OCI-LY3 (cell line): ENCODE measurements at regions not wholly inside any gene's neighbourhood (a gene's known extent, or its start where the extent isn't known, plus 50 kb on each side); places are given as distances from the start of the nearest gene placed in this dataset.
A peak's percentile ranks its signal among the peaks of the same experiment; 100 is the strongest.

Experiments used
- H2AFZ ChIP-seq: fragments of 200-600, 300-600 bp; shearing (Covaris generic); 2 replicates; pipeline ENCODE4 v1.6.0; 2014; ENCODE audit warnings: antibody characterized with exemption, low read depth, low read length
- H3K27ac ChIP-seq: fragments of 200-600, 300-600 bp; sonication (generic); 2 replicates; pipeline ENCODE4 v1.5.1; 2014; ENCODE audit warnings: mild to moderate bottlenecking, low read length, moderate library complexity, mixed read lengths
- H3K27me3 ChIP-seq: fragments of 200-600, 300-600 bp; sonication (generic); 2 replicates; pipeline ENCODE4 v1.6.1; 2014; ENCODE audit warnings: low read depth, low read length, mixed read lengths
- H3K36me3 ChIP-seq: fragments of 200-600, 300-600 bp; sonication (generic); replicated peaks from 2 replicates; pipeline ENCODE3; 2014; ENCODE audit warnings: low read depth, low read length, mixed read lengths
- H3K4me1 ChIP-seq: fragments of 300-600, 200-600 bp; sonication (generic); 2 replicates; pipeline ENCODE4 v1.6.1; 2014; ENCODE audit warnings: low read length, mixed read lengths
- H3K4me2 ChIP-seq: fragments of 200-600, 300-600 bp; sonication (generic); 2 replicates; pipeline ENCODE4 v1.6.1; 2014; ENCODE audit warnings: low read length, mixed read lengths
- H3K4me3 ChIP-seq: fragments of 300-600, 200-600 bp; sonication (generic); 2 replicates; pipeline ENCODE4 v1.5.1; 2014; ENCODE audit warnings: antibody characterized with exemption, mild to moderate bottlenecking, low read length, moderate library complexity
- H3K79me2 ChIP-seq: fragments of 300-600, 200-600 bp; shearing (Covaris generic); 2 replicates; pipeline ENCODE4 v1.6.1; 2014; ENCODE audit warnings: mild to moderate bottlenecking, low read length, mixed read lengths
- H3K9ac ChIP-seq: fragments of 300-600, 200-600 bp; shearing (Covaris generic); 2 replicates; pipeline ENCODE4 v1.6.0; 2014; ENCODE audit warnings: mild to moderate bottlenecking, low read length, moderate library complexity
- H3K9me3 ChIP-seq: fragments of 200-600, 300-600 bp; shearing (Covaris generic); 2 replicates; pipeline ENCODE4 v1.6.1; 2014; ENCODE audit warnings: low read length, mixed read lengths; ENCODE audit not compliant: insufficient read depth
- H4K20me1 ChIP-seq: fragments of 200-600, 300-600 bp; sonication (generic); 2 replicates; pipeline ENCODE4 v1.6.1; 2016; ENCODE audit warnings: low read length, mixed read lengths; ENCODE audit not compliant: insufficient read depth
- EZH2phosphoT487 ChIP-seq: fragments of 200-600 bp; shearing (Covaris generic); IDR thresholded peaks from 2 replicates; pipeline ENCODE4 v1.6.1; 2018; ENCODE audit warnings: antibody characterized with exemption, mixed run types, low read depth
- TF ChIP-seq, protein P1 (sequence below): fragments of 200-600, 300-600 bp; sonication (generic); IDR thresholded peaks from 2 replicates; pipeline ENCODE4 v1.5.1; 2014; ENCODE audit warnings: antibody characterized with exemption, low read length, low read depth

DNA sequence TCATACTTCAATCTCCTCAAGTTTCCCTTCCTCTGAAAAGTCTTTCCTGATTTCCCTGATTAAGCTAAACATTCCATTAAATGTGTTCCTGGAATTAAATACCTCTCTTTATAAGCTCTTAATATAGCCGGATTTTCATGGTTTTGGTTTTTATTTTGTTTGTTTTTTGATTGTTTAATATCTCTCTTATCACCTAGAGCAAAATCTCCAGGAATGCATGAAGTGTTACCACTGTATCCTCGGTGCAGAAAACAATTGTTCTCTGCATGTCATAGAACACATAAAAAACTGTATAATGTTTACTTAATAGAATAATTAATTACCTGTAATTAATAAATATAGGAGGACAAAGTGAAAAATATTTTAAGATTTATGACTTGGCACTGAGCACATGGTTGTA lies 86.2 kb downstream of the PCDH18 start:
- Histone ChIP-seq H3K79me2 (no peaks in the 10 kb centered on the region), H3K36me3 (no peaks in the 10 kb centered on the region), H2AFZ (no peak overlapping the region), H4K20me1 (no peaks in the 10 kb centered on the region), H3K4me2 (no peak overlapping the region), H3K9me3 (no peaks in the 10 kb centered on the region), H3K27me3 (no peaks in the 10 kb centered on the region), H3K4me3 (no peak overlapping the region), H3K27ac (no peak overlapping the region), H3K4me1 (no peaks in the 10 kb centered on the region), H3K9ac (no peak overlapping the region)
- no peak for TF ChIP-seq EZH2phosphoT487
- TF ChIP-seq, protein P1, sequence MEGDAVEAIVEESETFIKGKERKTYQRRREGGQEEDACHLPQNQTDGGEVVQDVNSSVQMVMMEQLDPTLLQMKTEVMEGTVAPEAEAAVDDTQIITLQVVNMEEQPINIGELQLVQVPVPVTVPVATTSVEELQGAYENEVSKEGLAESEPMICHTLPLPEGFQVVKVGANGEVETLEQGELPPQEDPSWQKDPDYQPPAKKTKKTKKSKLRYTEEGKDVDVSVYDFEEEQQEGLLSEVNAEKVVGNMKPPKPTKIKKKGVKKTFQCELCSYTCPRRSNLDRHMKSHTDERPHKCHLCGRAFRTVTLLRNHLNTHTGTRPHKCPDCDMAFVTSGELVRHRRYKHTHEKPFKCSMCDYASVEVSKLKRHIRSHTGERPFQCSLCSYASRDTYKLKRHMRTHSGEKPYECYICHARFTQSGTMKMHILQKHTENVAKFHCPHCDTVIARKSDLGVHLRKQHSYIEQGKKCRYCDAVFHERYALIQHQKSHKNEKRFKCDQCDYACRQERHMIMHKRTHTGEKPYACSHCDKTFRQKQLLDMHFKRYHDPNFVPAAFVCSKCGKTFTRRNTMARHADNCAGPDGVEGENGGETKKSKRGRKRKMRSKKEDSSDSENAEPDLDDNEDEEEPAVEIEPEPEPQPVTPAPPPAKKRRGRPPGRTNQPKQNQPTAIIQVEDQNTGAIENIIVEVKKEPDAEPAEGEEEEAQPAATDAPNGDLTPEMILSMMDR = no peak

DNA sequence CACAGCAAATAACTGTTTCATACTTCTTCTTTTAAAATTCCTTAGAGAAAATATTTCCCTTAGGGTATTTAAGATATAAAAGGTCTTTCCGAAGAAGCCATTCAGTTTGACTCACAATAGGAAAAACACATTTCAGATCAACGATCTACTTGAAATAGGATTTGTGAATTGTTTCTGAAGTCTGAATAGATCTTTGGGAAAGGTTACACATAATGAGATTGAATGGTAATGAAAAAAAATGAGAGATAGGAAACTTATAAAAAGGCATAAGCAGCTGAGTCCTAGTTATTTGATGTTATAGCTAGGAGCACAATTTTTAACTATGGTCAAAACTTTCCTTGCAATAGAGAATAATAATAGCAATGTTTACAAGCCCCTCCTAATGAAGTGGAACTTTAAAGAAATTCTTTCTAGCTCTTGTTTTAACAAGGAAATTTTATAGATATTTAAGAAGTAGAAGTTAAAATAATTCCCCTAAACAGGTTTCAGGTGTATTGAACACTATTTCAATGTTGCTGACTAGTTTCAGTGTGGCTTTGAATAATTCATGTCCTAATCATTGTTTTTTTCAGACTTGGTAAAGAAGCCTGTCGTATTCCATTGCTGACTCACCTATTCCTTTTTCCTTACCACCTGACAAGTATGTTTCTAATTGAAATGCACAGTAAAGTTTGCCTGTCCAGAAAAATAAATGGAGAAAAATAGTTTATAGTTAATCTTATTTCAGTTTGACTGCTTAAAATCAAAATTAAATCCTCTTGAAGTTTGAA lies 89.1 kb downstream of the PCDH18 start:
- no peak overlapping the region for H3K9ac ChIP-seq
- no peaks in the 10 kb centered on the region for H3K27me3 ChIP-seq
- H3K27ac ChIP-seq = no peak overlapping the region
- no peak for TF ChIP-seq EZH2phosphoT487
- TF ChIP-seq, protein P1 = no peak
- H3K4me1 ChIP-seq = no peaks in the 10 kb centered on the region
- H4K20me1 ChIP-seq = no peaks in the 10 kb centered on the region
- H3K4me3 ChIP-seq = no peak overlapping the region
- H2AFZ ChIP-seq = no peak overlapping the region
- no peaks in the 10 kb centered on the region for H3K36me3 ChIP-seq
- H3K79me2 ChIP-seq = no peaks in the 10 kb centered on the region
- H3K4me2 ChIP-seq = no peak overlapping the region
- H3K9me3 ChIP-seq = no peaks in the 10 kb centered on the region

DNA sequence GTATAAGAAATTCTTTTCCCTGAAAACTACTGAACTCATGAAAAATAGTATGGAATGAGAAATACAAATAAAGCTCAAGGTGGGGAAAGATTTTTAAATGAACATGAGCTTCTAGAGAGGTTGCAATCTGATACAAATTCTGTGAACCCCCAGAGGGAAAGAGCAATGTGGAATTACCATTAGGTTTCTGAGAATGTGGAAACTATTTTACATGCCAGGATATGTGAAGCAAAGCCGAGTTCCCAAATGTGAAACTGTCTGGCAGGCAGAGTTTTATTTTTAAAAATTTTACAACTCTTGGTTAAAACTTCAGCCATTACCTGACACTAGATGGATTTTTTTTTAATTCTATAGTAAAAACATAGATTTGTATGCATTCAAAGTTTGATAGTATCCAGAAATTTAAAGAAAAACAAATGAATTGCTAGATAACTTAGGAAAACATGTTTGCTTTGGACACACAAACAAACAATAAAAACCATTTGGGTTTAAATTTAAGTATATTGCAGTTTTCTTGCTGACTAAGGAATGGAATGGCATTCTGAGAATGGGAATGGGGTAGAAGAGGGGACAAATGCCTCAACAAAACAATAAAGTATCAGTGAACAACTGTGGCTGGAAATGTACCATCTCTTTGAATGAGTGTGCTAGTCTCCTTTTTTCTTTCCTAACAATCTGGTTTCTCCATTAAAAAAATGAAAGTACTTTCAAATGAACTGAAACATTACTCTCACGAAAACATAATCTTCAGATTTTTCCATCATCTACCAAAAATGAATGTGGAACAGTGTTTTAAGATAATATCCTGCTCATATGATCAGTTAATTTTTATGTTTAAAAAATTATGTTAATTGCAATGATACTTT lies 99.6 kb downstream of the PCDH18 start:
- no peak overlapping the region for H3K4me3 ChIP-seq
- no peak overlapping the region for H3K4me2 ChIP-seq
- TF ChIP-seq EZH2phosphoT487 = no peak
- TF ChIP-seq, protein P1 = no peak
- H3K36me3 ChIP-seq = no peaks in the 10 kb centered on the region
- peaks cover 8% of the 10 kb centered on the region for H3K4me1 ChIP-seq
- no peak overlapping the region for H3K9ac ChIP-seq
- no peaks in the 10 kb centered on the region for H3K9me3 ChIP-seq
- H3K79me2 ChIP-seq = no peaks in the 10 kb centered on the region
- H2AFZ ChIP-seq = 0 out of 2 replicates have a peak overlapping the region, but pooled peaks have one; percentile 4
- no peaks in the 10 kb centered on the region for H3K27me3 ChIP-seq
- no peaks in the 10 kb centered on the region for H4K20me1 ChIP-seq
- no peak overlapping the region for H3K27ac ChIP-seq

DNA sequence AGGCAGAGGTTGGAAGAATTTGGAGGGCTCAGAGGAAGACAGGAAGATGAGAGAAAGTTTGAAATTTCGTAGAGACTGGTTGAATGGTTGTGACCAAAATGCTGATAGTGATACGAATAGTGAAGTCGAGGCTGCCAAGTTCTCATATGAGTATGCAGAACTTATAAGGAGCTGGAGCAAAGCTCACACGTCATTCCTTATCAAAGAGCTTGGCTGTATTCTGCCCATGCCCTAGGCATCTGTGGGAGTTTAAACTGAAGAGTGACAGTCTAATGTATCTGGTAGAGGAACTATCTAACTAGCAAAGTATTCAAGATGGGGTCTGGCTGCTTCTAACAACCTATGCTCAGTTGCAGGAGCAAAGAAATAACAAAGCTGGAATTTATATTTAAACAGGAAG lies 102.1 kb downstream of the PCDH18 start:
- Histone ChIP-seq H3K36me3 (no peaks in the 10 kb centered on the region), H3K9ac (no peak overlapping the region), H3K27ac (no peak overlapping the region), H4K20me1 (no peaks in the 10 kb centered on the region), H3K4me2 (0 out of 2 replicates have a peak overlapping the region, but pooled peaks have one; percentile 1), H3K27me3 (no peaks in the 10 kb centered on the region), H3K79me2 (no peaks in the 10 kb centered on the region), H3K4me3 (no peak overlapping the region), H3K4me1 (peaks cover 8% of the 10 kb centered on the region), H2AFZ (peak overlapping the region; percentile 82), H3K9me3 (no peaks in the 10 kb centered on the region)
- no peak for TF ChIP-seq EZH2phosphoT487
- TF ChIP-seq, protein P1 = no peak
